Lower leg skin (tissue), 4 donors: ENCODE measurements at regions not wholly inside any gene's neighbourhood (a gene's known extent, or its start where the extent isn't known, plus 50 kb on each side); places are given as distances from the start of the nearest gene placed in this dataset.

Experiments used
- DNase-seq, 2 donors: peaks; one replicate each; pipeline ENCODE4 v3.0.0-alpha.2; 2019; ENCODE audit warnings: low spot score in 2 of 2
- H3K4me3 ChIP-seq: fragments of 200-600 bp; sonication (generic); 2 replicates; pipeline ENCODE4 v1.5.1; 2017; ENCODE audit warnings: mild to moderate bottlenecking, low read depth; ENCODE audit not compliant: poor library complexity, severe bottlenecking
- CTCF ChIP-seq, 3 donors: fragments of 450-650 bp; IDR thresholded peaks; one replicate each; pipeline ENCODE4 v1.5.1; 2016; ENCODE audit warnings: antibody characterized with exemption in 3 of 3, mild to moderate bottlenecking in 3 of 3, moderate library complexity in 2 of 3
- POLR2A ChIP-seq, 2 donors: fragments of 450-650 bp; IDR thresholded peaks; one replicate each; pipeline ENCODE4 v1.6.1; 2016 to 2017; ENCODE audit warnings: antibody characterized with exemption in 2 of 2, mild to moderate bottlenecking in 1 of 2, moderate library complexity in 1 of 2
- WGBS, 2 donors: methylation state at CpG; one replicate each; pipeline ENCODE4 v1.1.5; 2018; 5-methylcytosine and 5-hydroxymethylcytosine counted together
- intact Hi-C: fragments of 100-400 bp; cut with DNase I; formaldehyde crosslinking; loops from one replicate; pipeline ENCODE4 v1.15.0; 2023; ENCODE audit warnings: low total_unique reads

- no peak for TF ChIP-seq CTCF (IDR thresholded peaks at IDR 0.05)
- no peak for TF ChIP-seq POLR2A (IDR thresholded peaks at IDR 0.05)
- WGBS, 2 donors = 93 to 95% methylated on average over 3 of the region's 3 CpGs
- intact Hi-C loops = no loop called here
- H3K4me3 ChIP-seq = no peak overlapping the region
- DNase-seq = no peak
Observed at GRCh38 chr16:6625606-6626005, 707.0 kb upstream of the RBFOX1 start.

- no peak for DNase-seq
- no peak overlapping the region for H3K4me3 ChIP-seq
- intact Hi-C loops = no loop called here
- WGBS, 2 donors = 52 to 57% methylated on average over 5 of the region's 5 CpGs
- TF ChIP-seq POLR2A (IDR thresholded peaks at IDR 0.05) = no peak
- no peak for TF ChIP-seq CTCF (IDR thresholded peaks at IDR 0.05)
Observed at GRCh38 chr16:6618874-6619273, 713.8 kb upstream of the RBFOX1 start.

- no peak for DNase-seq
Observed at GRCh38 chr16:6616746-6617145, 715.9 kb upstream of the RBFOX1 start.

GRCh38 chr16:6615636-6616035 lies 717.0 kb upstream of the RBFOX1 start:
- 59 to 62% methylated on average over 12 of the region's 12 CpGs for WGBS, 2 donors
- no peak overlapping the region for H3K4me3 ChIP-seq

More at GRCh38 chr16:6616746-6617145, 715.9 kb upstream of the RBFOX1 start:
- intact Hi-C loops = no loop called here
- 75 to 76% methylated on average over 6 of the region's 6 CpGs for whole genome bisulfite sequencing, 2 donors
- TF ChIP-seq POLR2A (IDR thresholded peaks at IDR 0.05) = no peak
- TF ChIP-seq CTCF (IDR thresholded peaks at IDR 0.05) = no peak
- no peak overlapping the region for H3K4me3 ChIP-seq

GRCh38 chr16:6611535-6611934 lies 721.1 kb upstream of the RBFOX1 start:
- WGBS, 2 donors = 52 to 78% methylated on average over 7 of the region's 7 CpGs
- no peak for DNase-seq
- intact Hi-C loops = no loop called here
- H3K4me3 ChIP-seq = no peak overlapping the region
- TF ChIP-seq CTCF (IDR thresholded peaks at IDR 0.05) = no peak
- no peak for TF ChIP-seq POLR2A (IDR thresholded peaks at IDR 0.05)

More at GRCh38 chr16:6615636-6616035, 717.0 kb upstream of the RBFOX1 start:
- no peak for TF ChIP-seq POLR2A (IDR thresholded peaks at IDR 0.05)
- no peak for TF ChIP-seq CTCF (IDR thresholded peaks at IDR 0.05)
- no peak for DNase-seq
- intact Hi-C loops = no loop called here

GRCh38 chr16:6605490-6605889 lies 727.2 kb upstream of the RBFOX1 start:
- WGBS, 2 donors = 53 to 64% methylated on average over 11 of the region's 11 CpGs
- intact Hi-C loops = no loop called here
- no peak for DNase-seq
- no peak for TF ChIP-seq CTCF (IDR thresholded peaks at IDR 0.05)
- TF ChIP-seq POLR2A (IDR thresholded peaks at IDR 0.05) = no peak
- H3K4me3 ChIP-seq = no peak overlapping the region
